ENCODE measurements at regions not wholly inside any gene's neighbourhood (a gene's known extent, or its start where the extent isn't known, plus 50 kb on each side); places are given as distances from the start of the nearest gene placed in this dataset.

DNA sequence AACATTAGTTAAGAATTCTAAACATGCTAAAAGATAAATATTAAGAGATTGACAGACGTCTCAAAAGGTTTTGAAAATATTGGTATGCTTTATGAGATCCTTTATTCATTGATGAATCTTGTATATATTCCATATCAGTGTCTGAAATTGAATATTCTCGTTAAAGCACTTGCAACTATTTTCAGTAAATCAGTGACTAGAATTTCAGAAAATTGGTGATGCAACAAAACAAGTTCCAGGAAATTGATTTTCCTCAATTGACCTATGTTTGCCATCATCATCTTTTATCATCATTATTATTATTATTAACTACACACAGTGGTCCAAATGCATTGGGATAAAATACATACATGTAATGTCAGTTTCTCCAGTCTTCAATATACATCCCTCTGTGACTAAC, 453.6 kb downstream of the CCER1 start:
- intact Hi-C loops (cut with micrococcal nuclease; ENCODE audit: unreplicated experiment) (no loop called here), in situ Hi-C loops (cut with MboI) (no loop called here)
- Histone ChIP-seq H3K27ac (ENCODE audit: control insufficient read depth, insufficient read depth) (no peak overlapping the region), H3K4me2 (ENCODE audit: control insufficient read depth, insufficient read depth) (no peak overlapping the region), H3K27me3 (replicated peaks in 1 of 2; ENCODE audit: control insufficient read depth in 2 of 2, insufficient read depth in 2 of 2, low read length in 1 of 2) (no peaks in the 10 kb centered on the region), H2AFZ (ENCODE audit: control insufficient read depth, low read depth, low read length) (no peak overlapping the region), H3K9me3 (replicated peaks; ENCODE audit: control insufficient read depth, insufficient read depth, low read length) (no peaks in the 10 kb centered on the region), H3K4me3 (no peak overlapping the region), H3K79me2 (ENCODE audit: control insufficient read depth, insufficient read depth, low read length) (no peaks in the 10 kb centered on the region), H3K9ac (ENCODE audit: control insufficient read depth, insufficient read depth, low read length) (no peak overlapping the region), H4K20me1 (ENCODE audit: control insufficient read depth, insufficient read depth) (no peaks in the 10 kb centered on the region), H3K36me3 (ENCODE audit: control insufficient read depth in 2 of 2, insufficient read depth in 2 of 2, low read length in 1 of 2) (no peaks in the 10 kb centered on the region), H3K4me1 (ENCODE audit: control insufficient read depth, insufficient read depth, low read length) (no peaks in the 10 kb centered on the region)
- WGBS (ENCODE audit: insufficient coverage, insufficient replicate concordance, low lambda C conversion rate, missing lambda C conversion rate), result 1% methylated on average over 2 of the region's 2 CpGs
- ChIA-PET RAD21 (ENCODE audit: unreplicated experiment) (no interaction called here), SMC1A (ENCODE audit: uncharacterized antibody, unreplicated experiment) (interaction anchor here (0.5 kb wide), 1 partner anchor 1390 kb away, joined by 3 read pairs; no protein-coding TSS in a partner anchor), CTCF (no interaction called here), POLR2A (no interaction called here)
- no peak for DNase-seq (ENCODE audit: low read depth, low spot score)
- FAIRE-seq, result no peak
- BruUV-seq (replicated peaks), result no TSS peak
- ATAC-seq, result no peak
- TF ChIP-seq NBN (IDR thresholded peaks at IDR 0.05) (no peak), POLR2A (IDR thresholded peaks at IDR 0.05; ENCODE audit: low read depth, low read length) (no peak), DPF2 (IDR thresholded peaks at IDR 0.05) (no peak), NFYA (IDR thresholded peaks at IDR 0.05; ENCODE audit: borderline replicate concordance, low read depth, low read length) (no peak), CBFB (IDR thresholded peaks at IDR 0.05; ENCODE audit: low read depth) (no peak), FOS (IDR thresholded peaks at IDR 0.05; ENCODE audit: borderline replicate concordance, extremely low read depth, insufficient read length) (no peak), BCL11A (IDR thresholded peaks at IDR 0.05; ENCODE audit: low read depth, low read length) (no peak), USF1 (IDR thresholded peaks at IDR 0.05; ENCODE audit: borderline replicate concordance, extremely low read length, insufficient read depth, low read depth, low read length) (no peak), SREBF1 (IDR thresholded peaks at IDR 0.05; ENCODE audit: low read length) (no peak), MTA3 (IDR thresholded peaks at IDR 0.05; ENCODE audit: borderline replicate concordance, low read length) (no peak), GABPA (IDR thresholded peaks at IDR 0.05; ENCODE audit: low read depth) (no peak), RELA (IDR thresholded peaks at IDR 0.05; ENCODE audit: borderline replicate concordance, partially characterized antibody) (no peak), EZH2 (IDR thresholded peaks at IDR 0.05; ENCODE audit: borderline replicate concordance, control insufficient read depth, low read depth, low read length) (no peak), ZNF622 (IDR thresholded peaks at IDR 0.05) (no peak), JUNB (IDR thresholded peaks at IDR 0.05) (no peak), MYB (IDR thresholded peaks at IDR 0.05; ENCODE audit: borderline replicate concordance, low read depth, low read length) (no peak)
- TF ChIP-seq, protein P1, sequence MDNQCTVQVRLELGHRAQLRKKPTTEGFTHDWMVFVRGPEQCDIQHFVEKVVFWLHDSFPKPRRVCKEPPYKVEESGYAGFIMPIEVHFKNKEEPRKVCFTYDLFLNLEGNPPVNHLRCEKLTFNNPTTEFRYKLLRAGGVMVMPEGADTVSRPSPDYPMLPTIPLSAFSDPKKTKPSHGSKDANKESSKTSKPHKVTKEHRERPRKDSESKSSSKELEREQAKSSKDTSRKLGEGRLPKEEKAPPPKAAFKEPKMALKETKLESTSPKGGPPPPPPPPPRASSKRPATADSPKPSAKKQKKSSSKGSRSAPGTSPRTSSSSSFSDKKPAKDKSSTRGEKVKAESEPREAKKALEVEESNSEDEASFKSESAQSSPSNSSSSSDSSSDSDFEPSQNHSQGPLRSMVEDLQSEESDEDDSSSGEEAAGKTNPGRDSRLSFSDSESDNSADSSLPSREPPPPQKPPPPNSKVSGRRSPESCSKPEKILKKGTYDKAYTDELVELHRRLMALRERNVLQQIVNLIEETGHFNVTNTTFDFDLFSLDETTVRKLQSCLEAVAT (IDR thresholded peaks at IDR 0.05), result no peak
- TF ChIP-seq, protein P2, sequence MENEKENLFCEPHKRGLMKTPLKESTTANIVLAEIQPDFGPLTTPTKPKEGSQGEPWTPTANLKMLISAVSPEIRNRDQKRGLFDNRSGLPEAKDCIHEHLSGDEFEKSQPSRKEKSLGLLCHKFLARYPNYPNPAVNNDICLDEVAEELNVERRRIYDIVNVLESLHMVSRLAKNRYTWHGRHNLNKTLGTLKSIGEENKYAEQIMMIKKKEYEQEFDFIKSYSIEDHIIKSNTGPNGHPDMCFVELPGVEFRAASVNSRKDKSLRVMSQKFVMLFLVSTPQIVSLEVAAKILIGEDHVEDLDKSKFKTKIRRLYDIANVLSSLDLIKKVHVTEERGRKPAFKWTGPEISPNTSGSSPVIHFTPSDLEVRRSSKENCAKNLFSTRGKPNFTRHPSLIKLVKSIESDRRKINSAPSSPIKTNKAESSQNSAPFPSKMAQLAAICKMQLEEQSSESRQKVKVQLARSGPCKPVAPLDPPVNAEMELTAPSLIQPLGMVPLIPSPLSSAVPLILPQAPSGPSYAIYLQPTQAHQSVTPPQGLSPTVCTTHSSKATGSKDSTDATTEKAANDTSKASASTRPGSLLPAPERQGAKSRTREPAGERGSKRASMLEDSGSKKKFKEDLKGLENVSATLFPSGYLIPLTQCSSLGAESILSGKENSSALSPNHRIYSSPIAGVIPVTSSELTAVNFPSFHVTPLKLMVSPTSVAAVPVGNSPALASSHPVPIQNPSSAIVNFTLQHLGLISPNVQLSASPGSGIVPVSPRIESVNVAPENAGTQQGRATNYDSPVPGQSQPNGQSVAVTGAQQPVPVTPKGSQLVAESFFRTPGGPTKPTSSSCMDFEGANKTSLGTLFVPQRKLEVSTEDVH (IDR thresholded peaks at IDR 0.05; ENCODE audit: low read depth, partially characterized antibody), result no peak
- TF ChIP-seq, protein P3, sequence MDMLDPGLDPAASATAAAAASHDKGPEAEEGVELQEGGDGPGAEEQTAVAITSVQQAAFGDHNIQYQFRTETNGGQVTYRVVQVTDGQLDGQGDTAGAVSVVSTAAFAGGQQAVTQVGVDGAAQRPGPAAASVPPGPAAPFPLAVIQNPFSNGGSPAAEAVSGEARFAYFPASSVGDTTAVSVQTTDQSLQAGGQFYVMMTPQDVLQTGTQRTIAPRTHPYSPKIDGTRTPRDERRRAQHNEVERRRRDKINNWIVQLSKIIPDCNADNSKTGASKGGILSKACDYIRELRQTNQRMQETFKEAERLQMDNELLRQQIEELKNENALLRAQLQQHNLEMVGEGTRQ (IDR thresholded peaks at IDR 0.05; ENCODE audit: borderline replicate concordance, low read depth, low read length), result no peak

Measured in GM12878 (cell line).